ENCODE measurements at regions not wholly inside any gene's neighbourhood (a gene's known extent, or its start where the extent isn't known, plus 50 kb on each side); places are given as distances from the start of the nearest gene placed in this dataset.

DNA sequence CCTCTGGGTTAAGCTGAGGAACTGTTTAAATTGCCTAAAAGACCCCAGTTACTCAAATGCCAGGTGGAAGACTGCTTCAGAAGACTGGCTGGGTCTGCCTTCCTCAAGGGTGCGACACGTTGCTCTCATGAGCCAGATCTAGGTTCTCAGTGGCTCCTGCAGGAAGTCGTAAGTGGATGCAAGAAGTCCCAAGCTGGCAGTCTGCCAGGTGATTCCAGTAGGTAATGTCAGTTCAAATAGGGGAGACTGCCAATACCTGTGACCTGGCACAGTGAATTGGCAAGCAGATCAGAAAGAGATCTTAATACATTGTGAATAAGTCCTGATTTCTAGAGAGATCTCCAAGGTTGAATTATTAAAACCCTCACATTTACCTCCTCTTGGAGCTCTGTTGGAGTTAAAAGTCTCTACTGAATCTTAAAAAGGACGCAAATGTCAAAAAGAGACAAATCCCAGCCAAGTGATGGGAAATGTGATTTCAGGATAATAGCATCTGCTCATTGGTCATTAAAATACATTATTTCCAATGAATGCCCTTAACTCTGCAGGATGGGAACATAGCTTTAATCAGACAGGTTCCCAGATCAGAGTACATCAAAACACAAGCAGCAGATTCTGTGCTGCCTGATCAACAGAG lies 98.8 kb upstream of the FRMD6 start:
- peak; percentile 89 for DNase-seq

DNA sequence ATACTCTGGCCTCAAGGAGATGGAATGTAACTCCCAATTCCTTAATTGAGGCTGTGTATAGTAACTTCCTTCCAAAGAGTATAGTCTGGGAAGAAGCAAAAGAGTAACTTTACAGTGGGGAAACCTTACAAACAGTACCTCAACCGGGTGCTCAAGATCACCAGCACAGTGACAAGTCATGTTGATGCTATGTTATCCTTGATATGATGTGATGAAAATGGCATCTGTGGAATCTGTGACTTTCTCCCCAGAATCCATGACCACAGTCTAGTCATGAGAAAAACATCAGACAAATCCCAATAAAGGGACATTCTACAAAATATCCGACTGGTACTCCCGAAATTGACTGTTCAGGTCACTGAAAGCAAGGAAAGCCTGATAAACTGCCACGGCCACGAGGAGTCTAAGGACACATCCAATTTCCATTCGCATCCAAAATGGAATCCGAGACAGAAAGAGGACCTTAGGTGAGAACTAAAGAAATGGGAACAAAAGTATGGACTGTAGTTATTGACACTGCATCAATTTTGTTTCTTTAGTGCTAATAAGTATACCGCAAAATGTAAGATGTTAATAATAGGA lies 97.3 kb upstream of the FRMD6 start:
- no peak for DNase-seq

- no peak for DNase-seq
Measured at GRCh38 chr14:51554953-51555352, 96.8 kb upstream of the FRMD6 start.

DNA sequence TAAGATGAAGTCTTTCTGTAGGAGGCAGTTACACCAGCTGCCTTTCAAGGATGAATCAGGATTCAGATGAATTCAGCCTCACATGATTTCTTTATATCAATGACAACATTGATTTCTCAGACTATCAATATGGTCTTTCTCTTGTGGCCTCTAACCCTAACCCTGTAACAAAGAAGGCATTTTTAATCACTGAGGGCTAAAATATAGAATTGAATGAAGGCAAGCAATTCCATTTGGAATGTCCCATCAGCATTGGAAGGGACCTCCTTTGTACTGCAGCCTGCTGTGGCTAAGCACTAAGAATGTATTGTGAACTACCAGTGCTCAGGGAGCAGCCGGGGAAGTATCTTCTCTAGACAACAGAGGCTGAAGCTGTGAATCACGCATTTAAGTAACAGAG lies 90.6 kb upstream of the FRMD6 start:
- no peak for DNase-seq

- no peak for DNase-seq
Measured at GRCh38 chr14:51562816-51563215, 88.9 kb upstream of the FRMD6 start.

GRCh38 chr14:51563560-51563959 lies 88.2 kb upstream of the FRMD6 start:
- DNase-seq: no peak

- no peak for DNase-seq
Measured at GRCh38 chr14:51564460-51564859, 87.2 kb upstream of the FRMD6 start.

- DNase-seq: no peak
Measured at GRCh38 chr14:51564986-51565604, 86.6 kb upstream of the FRMD6 start.

- DNase-seq: no peak
Measured at GRCh38 chr14:51566831-51567582, 84.7 kb upstream of the FRMD6 start.

- no peak for DNase-seq
Measured at GRCh38 chr14:51568366-51568765, 83.3 kb upstream of the FRMD6 start.

- no peak for DNase-seq
Measured at GRCh38 chr14:51573607-51574006, 78.1 kb upstream of the FRMD6 start.

- no peak for DNase-seq
Measured at GRCh38 chr14:51574009-51574408, 77.7 kb upstream of the FRMD6 start.

- DNase-seq: no peak
Measured at GRCh38 chr14:51575349-51576116, 76.2 kb upstream of the FRMD6 start.

DNA sequence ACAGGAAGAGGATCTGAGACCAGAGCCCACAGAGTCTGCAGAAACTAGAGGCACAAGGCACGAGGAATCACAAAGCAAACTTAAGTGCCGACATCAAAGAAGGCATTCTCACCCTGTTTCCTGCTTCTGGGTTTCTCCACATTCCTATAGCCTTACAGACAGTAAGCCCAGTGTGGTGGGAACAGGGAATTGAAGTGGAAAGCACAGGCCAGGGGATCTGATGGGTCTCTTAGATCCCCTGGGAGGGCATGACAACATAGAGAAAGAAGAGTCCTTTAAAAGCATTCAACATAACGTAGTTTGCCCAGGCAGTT lies 75.6 kb upstream of the FRMD6 start:
- no peak for DNase-seq

- DNase-seq: no peak
Measured at GRCh38 chr14:51576879-51577278, 74.8 kb upstream of the FRMD6 start.

DNA sequence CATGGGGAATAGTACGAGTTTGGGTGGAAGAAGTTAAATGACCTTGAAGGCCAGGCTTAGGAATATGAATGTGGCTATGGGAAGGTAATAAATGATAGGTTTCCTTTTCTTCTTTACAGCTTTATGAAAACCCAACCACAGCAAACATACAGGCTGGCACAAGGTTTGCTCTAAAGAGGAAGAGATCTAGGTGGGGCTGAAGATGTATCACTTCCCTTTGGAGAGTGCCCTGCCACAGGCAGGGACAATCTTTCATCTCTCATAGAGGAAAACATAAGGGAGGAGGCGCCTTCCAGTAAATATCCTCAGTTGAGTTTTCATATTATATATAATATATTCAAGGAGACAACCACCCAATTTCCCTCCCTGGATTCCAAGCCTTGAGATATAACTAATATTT lies 72.9 kb upstream of the FRMD6 start:
- no peak for DNase-seq

- no peak for DNase-seq
Measured at GRCh38 chr14:51581017-51581881, 70.5 kb upstream of the FRMD6 start.

DNA sequence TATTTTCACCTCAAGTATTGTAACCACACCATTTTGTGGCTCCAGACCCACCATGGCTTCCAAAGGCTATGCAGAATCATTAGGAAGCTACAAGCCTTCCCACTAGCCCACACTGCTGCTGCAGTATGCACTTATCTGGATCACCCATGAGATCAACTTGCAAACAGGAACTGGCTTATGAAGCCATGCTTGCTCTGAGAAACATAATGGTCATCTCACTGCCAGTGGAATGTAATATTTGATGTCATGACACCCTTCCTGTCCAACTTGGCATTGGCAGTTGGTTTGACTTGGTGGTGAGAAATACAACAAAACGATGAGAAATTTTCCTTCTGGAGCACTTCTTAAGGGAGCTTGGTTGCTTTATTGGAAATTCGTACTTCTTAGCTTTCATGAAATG lies 69.3 kb upstream of the FRMD6 start:
- DNase-seq: no peak

GRCh38 chr14:51585055-51585454 lies 66.7 kb upstream of the FRMD6 start:
- no peak for DNase-seq

- DNase-seq: no peak
Measured at GRCh38 chr14:51592836-51593235, 58.9 kb upstream of the FRMD6 start.

DNA sequence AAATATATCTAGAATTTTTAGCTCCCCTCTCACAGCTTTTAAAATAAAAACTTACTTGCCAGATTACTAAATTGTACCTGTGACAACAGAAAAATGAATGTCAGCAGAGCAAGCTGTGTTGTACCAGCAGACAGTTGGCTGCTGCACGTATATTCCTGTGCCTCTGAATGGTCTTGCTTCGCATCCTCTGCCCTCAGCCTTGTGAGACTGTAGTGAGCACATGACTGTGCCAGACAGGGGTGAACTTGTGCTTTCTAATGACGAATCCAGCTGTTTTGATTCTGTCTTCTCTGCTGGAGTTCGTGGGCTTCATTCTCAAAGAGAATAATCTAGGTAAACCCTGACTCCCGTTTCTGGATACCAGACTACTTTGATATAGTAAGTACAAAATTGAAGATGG lies 58.3 kb upstream of the FRMD6 start:
- DNase-seq: no peak

DNA sequence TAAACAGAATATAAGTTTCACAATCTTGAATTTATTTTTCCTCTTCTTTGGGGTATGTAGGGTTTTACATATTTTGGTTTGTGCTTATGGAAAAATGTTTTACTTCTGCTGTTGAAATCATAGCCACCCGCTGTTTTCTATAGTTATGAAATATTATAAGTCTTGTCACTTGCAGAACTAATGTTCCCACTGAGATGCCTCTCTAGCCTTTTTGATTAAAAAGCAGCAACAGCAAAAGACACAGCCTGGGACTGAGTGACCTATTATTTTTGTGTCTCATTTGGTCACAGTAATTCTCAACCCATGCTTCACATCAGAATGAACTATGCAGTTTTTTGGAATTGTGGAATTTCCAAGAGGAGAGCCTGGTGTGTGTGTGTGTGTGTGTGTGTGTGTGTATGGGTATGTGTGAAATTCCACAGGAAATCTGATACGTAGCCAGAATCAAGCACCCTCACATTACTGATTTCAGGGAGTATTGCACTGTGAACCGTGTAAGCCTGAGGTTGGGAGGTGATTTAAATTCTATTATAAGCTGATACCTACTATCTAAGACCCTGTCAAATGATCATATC lies 55.7 kb upstream of the FRMD6 start:
- no peak for DNase-seq

Data from NCI-H2029 treated with DMSO at 0.1 percent for 48 hours (cell line).